ENCODE measurements at regions not wholly inside any gene's neighbourhood (a gene's known extent, or its start where the extent isn't known, plus 50 kb on each side); places are given as distances from the start of the nearest gene placed in this dataset.

- no peak for TF ChIP-seq POLR2AphosphoS5 (IDR thresholded peaks at IDR 0.05; ENCODE audit: low read depth, low read length)
- no peak for TF ChIP-seq POLR2A (IDR thresholded peaks at IDR 0.05; ENCODE audit: low read depth, low read length)
Observed at GRCh38 chr18:56167366-56167765, 471.0 kb downstream of the TXNL1 start.

Data from GM12891 (cell line).